CD4-positive, CD25-positive, alpha-beta regulatory T cell (primary cell): ENCODE measurements at regions not wholly inside any gene's neighbourhood (a gene's known extent, or its start where the extent isn't known, plus 50 kb on each side); places are given as distances from the start of the nearest gene placed in this dataset.

Source experiments
- ATAC-seq, 2 donors: fragments of 150-1000 bp; cut with Tn5 transposase; one replicate each; pipeline ENCODE4 v1.10.0; 2021; ENCODE audit warnings: low read depth in 2 of 2, moderate number of reproducible peaks in 2 of 2, moderate library complexity in 1 of 2
- DNase-seq, 3 donors: peaks; one replicate each; pipeline versions ENCODE4 v3.0.0 to v3.0.0-alpha.2; 2012 to 2022; ENCODE audit warnings: mixed read lengths in 1 of 3
- H3K27ac ChIP-seq: one replicate; pipeline ENCODE4 v1.7.0; 2013; ENCODE audit warnings: mild to moderate bottlenecking, low read length; ENCODE audit not compliant: insufficient read depth, poor library complexity, severe bottlenecking
- H3K27me3 ChIP-seq: one replicate; pipeline ENCODE4 v1.7.0; 2013; ENCODE audit warnings: low read length; ENCODE audit not compliant: control insufficient read depth, insufficient read depth
- H3K36me3 ChIP-seq: one replicate; pipeline ENCODE4 v1.7.0; 2013; ENCODE audit warnings: mild to moderate bottlenecking, low read length, moderate library complexity; ENCODE audit not compliant: control insufficient read depth, insufficient read depth
- H3K4me1 ChIP-seq: 2 replicates; pipeline ENCODE4 v1.7.0; 2013; ENCODE audit warnings: mild to moderate bottlenecking, low read length; ENCODE audit not compliant: insufficient read depth, control insufficient read depth, poor library complexity, severe bottlenecking
- H3K4me3 ChIP-seq: one replicate; pipeline ENCODE4 v1.7.0; 2013; ENCODE audit warnings: low read depth, mild to moderate bottlenecking, low read length, moderate library complexity
- H3K9me3 ChIP-seq, 2 experiments: 1 replicate in 1 of 2; 2 replicates in 1 of 2; pipeline ENCODE4 v1.7.0; 2013; ENCODE audit warnings: low read length in 2 of 2, mild to moderate bottlenecking in 1 of 2, moderate library complexity in 1 of 2; ENCODE audit not compliant: control insufficient read depth in 2 of 2
- H3K27ac Mint-ChIP-seq, 3 donors: one replicate each; pipeline ENCODE4 v1.8.0; 2020 to 2022; ENCODE audit warnings: mild to moderate bottlenecking in 3 of 3, mixed read lengths in 3 of 3, moderate library complexity in 2 of 3
- H3K27me3 Mint-ChIP-seq: one replicate; pipeline ENCODE4 v1.8.0; 2022; ENCODE audit warnings: mild to moderate bottlenecking, mixed read lengths
- H3K36me3 Mint-ChIP-seq: one replicate; pipeline ENCODE4 v1.8.0; 2020; ENCODE audit warnings: mixed read lengths
- H3K4me1 Mint-ChIP-seq, 4 donors: one replicate each; pipeline ENCODE4 v1.8.0; 2020 to 2022; ENCODE audit warnings: mixed read lengths in 4 of 4, mild to moderate bottlenecking in 1 of 4
- H3K4me3 Mint-ChIP-seq, 4 donors: one replicate each; pipeline ENCODE4 v1.8.0; 2020 to 2022; ENCODE audit warnings: mild to moderate bottlenecking in 4 of 4, mixed read lengths in 4 of 4, moderate library complexity in 3 of 4
- H3K9me3 Mint-ChIP-seq, 7 donors: one replicate each; pipeline ENCODE4 v1.8.0; 2020 to 2022; ENCODE audit warnings: mixed read lengths in 7 of 7, mild to moderate bottlenecking in 3 of 7, moderate library complexity in 2 of 7

- H3K27me3 Mint-ChIP-seq, result peaks cover 5% of the 10 kb centered on the region
- H3K9me3 Mint-ChIP-seq, result peaks cover 0 to 4% (median 0%) of the 10 kb centered on the region in 7 donors
- no peaks in the 10 kb centered on the region for H3K36me3 ChIP-seq
- H3K9me3 ChIP-seq, result no peaks in the 10 kb centered on the region
- no peaks in the 10 kb centered on the region for H3K4me1 ChIP-seq
- H3K27ac Mint-ChIP-seq, result no peak overlapping the region
- no peaks in the 10 kb centered on the region for H3K27me3 ChIP-seq
- no peak overlapping the region for H3K4me3 Mint-ChIP-seq
- ATAC-seq (no peak), DNase-seq (no peak)
- no peaks in the 10 kb centered on the region for H3K4me1 Mint-ChIP-seq
- no peaks in the 10 kb centered on the region for H3K36me3 Mint-ChIP-seq
- H3K4me3 ChIP-seq, result no peak overlapping the region
- H3K27ac ChIP-seq, result no peak overlapping the region
Measured at GRCh38 chr2:223532712-223533111, 69.4 kb downstream of the SCG2 start.

- H3K9me3 Mint-ChIP-seq, result peaks cover 0 to 2% (median 0%) of the 10 kb centered on the region in 7 donors
- no peak for DNase-seq
- peaks cover 5% of the 10 kb centered on the region for H3K27me3 Mint-ChIP-seq
- H3K4me1 Mint-ChIP-seq, result no peaks in the 10 kb centered on the region
- no peak for ATAC-seq
- Histone ChIP-seq H3K4me3 (no peak overlapping the region), H3K4me1 (no peaks in the 10 kb centered on the region), H3K27ac (no peak overlapping the region), H3K27me3 (no peaks in the 10 kb centered on the region), H3K9me3 (no peaks in the 10 kb centered on the region), H3K36me3 (no peaks in the 10 kb centered on the region)
- H3K4me3 Mint-ChIP-seq, result peak overlapping the region in 1 of 4 donors; percentile 48
- H3K36me3 Mint-ChIP-seq, result no peaks in the 10 kb centered on the region
- H3K27ac Mint-ChIP-seq, result no peak overlapping the region
Measured at GRCh38 chr2:223536546-223536945, 65.6 kb downstream of the SCG2 start.

- no peak for DNase-seq
- H3K27me3 ChIP-seq, result no peaks in the 10 kb centered on the region
- no peak overlapping the region for H3K27ac Mint-ChIP-seq
- H3K36me3 ChIP-seq, result no peaks in the 10 kb centered on the region
- ATAC-seq, result no peak
- H3K4me1 ChIP-seq, result no peaks in the 10 kb centered on the region
- H3K9me3 ChIP-seq, result no peaks in the 10 kb centered on the region
- no peak overlapping the region for H3K4me3 Mint-ChIP-seq
- H3K4me1 Mint-ChIP-seq, result no peaks in the 10 kb centered on the region
- no peak overlapping the region for H3K4me3 ChIP-seq
- H3K27ac ChIP-seq, result no peak overlapping the region
- no peaks in the 10 kb centered on the region for H3K36me3 Mint-ChIP-seq
- peaks cover 5% of the 10 kb centered on the region for H3K27me3 Mint-ChIP-seq
- H3K9me3 Mint-ChIP-seq, result peaks cover 0 to 2% (median 0%) of the 10 kb centered on the region in 7 donors
Measured at GRCh38 chr2:223537115-223537514, 65.0 kb downstream of the SCG2 start.

GRCh38 chr2:223537651-223538601, 64.2 kb downstream of the SCG2 start:
- no peak overlapping the region for H3K27ac Mint-ChIP-seq
- H3K27me3 ChIP-seq, result no peaks in the 10 kb centered on the region
- no peak for ATAC-seq
- H3K4me3 Mint-ChIP-seq, result no peak overlapping the region
- H3K27me3 Mint-ChIP-seq, result peaks cover 5% of the 10 kb centered on the region
- no peak for DNase-seq
- no peaks in the 10 kb centered on the region for H3K9me3 ChIP-seq
- H3K4me1 ChIP-seq, result no peaks in the 10 kb centered on the region
- H3K4me1 Mint-ChIP-seq, result no peaks in the 10 kb centered on the region
- no peaks in the 10 kb centered on the region for H3K36me3 ChIP-seq
- no peak overlapping the region for H3K4me3 ChIP-seq
- H3K9me3 Mint-ChIP-seq, result peaks cover 0 to 2% (median 0%) of the 10 kb centered on the region in 7 donors
- H3K36me3 Mint-ChIP-seq, result no peaks in the 10 kb centered on the region
- no peak overlapping the region for H3K27ac ChIP-seq

- Mint-ChIP-seq H3K4me3 (no peak overlapping the region), H3K4me1 (no peaks in the 10 kb centered on the region), H3K36me3 (no peaks in the 10 kb centered on the region), H3K27me3 (peaks cover 5% of the 10 kb centered on the region), H3K9me3 (peaks cover 0 to 2% (median 0%) of the 10 kb centered on the region in 7 donors), H3K27ac (no peak overlapping the region)
- ATAC-seq (no peak), DNase-seq (no peak)
- H3K27me3 ChIP-seq, result no peaks in the 10 kb centered on the region
- no peaks in the 10 kb centered on the region for H3K36me3 ChIP-seq
- H3K4me1 ChIP-seq, result no peaks in the 10 kb centered on the region
- no peak overlapping the region for H3K27ac ChIP-seq
- H3K9me3 ChIP-seq, result no peaks in the 10 kb centered on the region
- H3K4me3 ChIP-seq, result no peak overlapping the region
Measured at GRCh38 chr2:223538920-223539440, 63.2 kb downstream of the SCG2 start.

GRCh38 chr2:223541546-223541945, 60.6 kb downstream of the SCG2 start:
- Mint-ChIP-seq H3K27ac (no peak overlapping the region), H3K4me1 (no peaks in the 10 kb centered on the region), H3K9me3 (peaks cover 0 to 2% (median 0%) of the 10 kb centered on the region in 7 donors), H3K27me3 (peaks cover 3% of the 10 kb centered on the region), H3K36me3 (no peaks in the 10 kb centered on the region), H3K4me3 (no peak overlapping the region)
- Histone ChIP-seq H3K9me3 (no peaks in the 10 kb centered on the region), H3K36me3 (no peaks in the 10 kb centered on the region), H3K4me1 (no peaks in the 10 kb centered on the region), H3K4me3 (no peak overlapping the region), H3K27ac (no peak overlapping the region), H3K27me3 (no peaks in the 10 kb centered on the region)
- ATAC-seq, result no peak
- no peak for DNase-seq

GRCh38 chr2:223542501-223542900, 59.7 kb downstream of the SCG2 start:
- Histone ChIP-seq H3K9me3 (no peaks in the 10 kb centered on the region), H3K27ac (no peak overlapping the region), H3K4me1 (no peaks in the 10 kb centered on the region), H3K36me3 (no peaks in the 10 kb centered on the region), H3K4me3 (no peak overlapping the region), H3K27me3 (no peaks in the 10 kb centered on the region)
- no peak for ATAC-seq
- Mint-ChIP-seq H3K27me3 (no peaks in the 10 kb centered on the region), H3K4me1 (no peaks in the 10 kb centered on the region), H3K36me3 (no peaks in the 10 kb centered on the region), H3K9me3 (peaks cover 0 to 2% (median 0%) of the 10 kb centered on the region in 7 donors), H3K27ac (no peak overlapping the region), H3K4me3 (no peak overlapping the region)
- no peak for DNase-seq

GRCh38 chr2:223545406-223545805, 56.8 kb downstream of the SCG2 start:
- H3K36me3 Mint-ChIP-seq, result no peaks in the 10 kb centered on the region
- peaks cover 0 to 2% (median 0%) of the 10 kb centered on the region in 7 donors for H3K9me3 Mint-ChIP-seq
- no peak overlapping the region for H3K27ac Mint-ChIP-seq
- Histone ChIP-seq H3K27me3 (no peaks in the 10 kb centered on the region), H3K9me3 (no peaks in the 10 kb centered on the region), H3K36me3 (no peaks in the 10 kb centered on the region), H3K4me1 (no peaks in the 10 kb centered on the region), H3K27ac (no peak overlapping the region), H3K4me3 (no peak overlapping the region)
- H3K4me3 Mint-ChIP-seq, result no peak overlapping the region
- ATAC-seq (no peak), DNase-seq (no peak)
- H3K4me1 Mint-ChIP-seq, result no peaks in the 10 kb centered on the region
- no peaks in the 10 kb centered on the region for H3K27me3 Mint-ChIP-seq
